Colon (tissue), 2 donors: ENCODE measurements at regions not wholly inside any gene's neighbourhood (a gene's known extent, or its start where the extent isn't known, plus 50 kb on each side); places are given as distances from the start of the nearest gene placed in this dataset.

Source experiments
- FAIRE-seq: peaks from 2 replicates; lab custom pipeline; 2012; peaks lifted over from hg19 to GRCh38; lab: Jason Lieb, UNC
- donor health status: control.
- donor health status: control.

DNA sequence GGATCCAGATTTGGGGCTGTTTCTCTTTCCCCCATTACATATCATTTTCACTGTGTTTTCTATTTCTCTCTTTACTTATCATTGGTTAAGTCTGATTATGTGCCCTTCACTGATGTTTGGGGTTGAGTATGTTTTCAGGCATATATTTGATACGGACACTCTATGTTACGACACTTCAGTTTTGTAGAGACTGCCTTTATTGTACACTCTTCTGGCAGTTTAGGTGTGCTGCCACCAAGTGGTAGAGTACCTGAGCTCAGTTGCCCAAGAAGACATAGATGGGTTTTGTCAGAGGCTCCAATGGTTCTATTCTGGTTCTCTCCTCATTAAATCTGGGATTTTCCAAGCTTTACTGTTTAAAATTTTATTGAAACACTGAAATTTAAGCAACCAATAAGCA, 255.0 kb upstream of the ROPN1 start:
- FAIRE-seq: no peak

DNA sequence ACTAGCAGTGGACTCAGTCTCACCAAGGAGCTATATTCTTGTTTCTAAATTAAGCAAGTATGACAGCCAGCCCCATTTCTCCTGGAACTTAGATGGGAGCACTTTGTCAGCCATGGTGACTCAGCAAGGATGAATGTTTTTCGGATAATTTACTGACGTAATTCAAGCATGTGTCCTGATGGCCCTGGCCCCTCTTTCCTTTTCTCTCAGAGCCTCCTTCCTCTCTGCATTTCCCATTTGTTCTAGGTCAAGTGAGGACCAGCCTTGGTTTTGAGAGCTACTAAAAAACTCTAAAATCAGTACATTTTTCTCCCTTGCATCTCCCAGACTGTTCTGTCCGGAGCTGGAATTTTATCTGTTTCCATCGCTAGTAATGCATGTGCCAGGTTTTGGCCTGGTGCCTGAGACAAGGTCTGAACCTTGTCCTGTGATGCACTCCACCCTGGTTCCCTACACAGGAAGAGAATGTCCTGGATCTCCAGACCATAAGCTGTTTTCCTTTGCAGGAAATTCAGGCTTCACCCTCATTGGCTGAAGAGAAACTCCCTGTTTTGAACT, 256.6 kb upstream of the ROPN1 start:
- FAIRE-seq: no peak

DNA sequence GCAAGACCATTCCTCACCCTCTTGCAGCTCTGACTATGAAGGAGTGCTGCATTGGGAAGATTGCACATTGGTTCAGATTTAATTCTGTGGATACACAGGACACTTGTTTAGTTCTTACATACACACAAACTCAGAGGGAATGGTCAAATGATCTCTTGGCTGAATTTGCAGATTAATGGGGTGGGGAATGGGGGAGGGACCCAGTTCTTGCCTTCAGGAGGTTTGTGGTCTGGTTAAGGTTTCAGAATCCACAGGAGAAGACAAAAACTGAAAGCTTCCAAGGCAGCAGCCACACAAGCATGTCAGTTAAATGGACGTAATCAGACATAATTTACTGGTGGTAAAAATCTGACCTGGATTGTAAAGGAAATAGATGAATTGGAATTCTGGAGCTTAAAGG, 257.1 kb upstream of the ROPN1 start:
- FAIRE-seq: no peak

DNA sequence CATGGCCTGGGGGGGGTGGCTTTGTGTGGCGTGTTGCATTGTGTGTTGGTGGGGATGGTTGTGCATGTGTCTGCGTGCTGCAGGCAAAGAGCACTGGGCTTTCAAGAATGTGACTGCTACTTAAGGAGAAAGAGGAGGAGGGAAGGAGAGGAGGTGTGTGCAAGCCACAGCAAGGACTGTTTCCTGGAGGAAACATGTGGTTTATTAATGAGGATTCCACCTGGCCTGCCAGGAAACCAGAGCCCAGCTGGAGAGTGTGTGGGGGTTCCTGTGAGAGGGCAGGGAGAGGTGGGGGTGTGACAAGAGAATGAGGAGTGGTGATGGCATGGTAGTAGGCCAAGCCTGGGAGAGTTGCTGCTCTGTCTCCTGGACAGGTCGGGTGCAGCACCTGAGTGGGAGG, 258.1 kb upstream of the ROPN1 start:
- no peak for FAIRE-seq

DNA sequence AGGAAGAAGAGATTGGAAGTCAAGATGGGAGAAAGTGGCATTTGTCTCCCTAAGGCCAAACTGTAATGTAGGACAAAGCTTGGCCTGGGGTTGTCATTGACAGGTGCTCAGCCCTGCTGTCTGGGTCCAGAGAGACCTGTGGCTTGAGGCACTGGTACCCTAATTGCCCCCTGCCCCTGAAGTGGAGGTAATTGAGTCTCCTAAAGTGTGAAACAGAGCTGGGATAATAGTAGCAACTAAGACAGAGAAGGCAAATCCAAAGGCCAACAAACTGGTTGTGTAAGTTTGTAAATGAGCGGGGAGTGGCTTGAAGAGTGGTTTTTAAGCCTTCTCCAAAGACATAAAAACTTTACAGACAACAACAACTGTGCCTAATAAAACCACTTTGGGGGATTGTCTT, 264.2 kb upstream of the ROPN1 start:
- no peak for FAIRE-seq

DNA sequence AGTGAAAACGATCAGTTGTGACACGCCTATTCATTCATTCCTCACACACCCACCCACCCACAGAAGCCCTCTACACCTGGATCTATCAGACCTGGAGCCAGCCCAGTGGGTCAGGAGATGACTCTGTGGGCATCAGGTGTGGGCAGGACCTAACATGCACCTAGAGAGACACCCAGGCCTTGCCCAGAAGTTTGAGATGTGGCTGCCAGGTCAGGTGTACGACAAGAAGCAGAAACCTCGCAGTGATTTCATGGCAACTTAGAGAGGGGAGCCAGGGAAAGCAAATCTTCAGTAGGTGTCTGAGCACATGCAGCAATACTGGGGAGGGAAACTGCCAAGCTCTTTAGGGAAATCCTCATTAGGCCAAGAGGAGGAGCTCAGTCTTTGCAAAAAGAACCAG, 264.7 kb upstream of the ROPN1 start:
- FAIRE-seq: no peak

DNA sequence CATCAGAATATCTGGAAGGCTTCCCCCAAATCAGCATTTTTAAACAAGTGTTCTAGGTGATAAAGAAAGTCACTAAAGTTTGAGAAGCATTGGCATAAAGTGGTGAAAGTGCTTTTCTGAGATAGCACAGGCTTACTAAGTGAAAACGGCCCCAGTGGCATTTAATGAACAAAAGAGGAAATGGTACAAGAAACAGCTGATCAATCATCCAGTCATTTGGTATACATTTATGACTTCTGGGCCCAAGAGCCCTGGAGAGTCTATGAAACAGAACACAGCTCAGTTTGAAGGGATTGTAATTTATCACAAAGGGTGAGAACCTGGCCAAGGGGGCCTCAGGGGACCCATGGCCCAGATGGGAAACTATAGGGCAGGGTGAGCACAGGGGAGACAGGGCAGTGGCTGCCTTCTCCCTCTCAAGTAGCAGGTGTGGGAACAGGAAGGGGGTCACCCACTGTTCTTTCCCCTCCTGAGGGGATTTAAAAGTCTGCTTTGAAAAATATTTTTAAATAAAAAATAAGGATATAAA, 265.5 kb upstream of the ROPN1 start:
- no peak for FAIRE-seq

DNA sequence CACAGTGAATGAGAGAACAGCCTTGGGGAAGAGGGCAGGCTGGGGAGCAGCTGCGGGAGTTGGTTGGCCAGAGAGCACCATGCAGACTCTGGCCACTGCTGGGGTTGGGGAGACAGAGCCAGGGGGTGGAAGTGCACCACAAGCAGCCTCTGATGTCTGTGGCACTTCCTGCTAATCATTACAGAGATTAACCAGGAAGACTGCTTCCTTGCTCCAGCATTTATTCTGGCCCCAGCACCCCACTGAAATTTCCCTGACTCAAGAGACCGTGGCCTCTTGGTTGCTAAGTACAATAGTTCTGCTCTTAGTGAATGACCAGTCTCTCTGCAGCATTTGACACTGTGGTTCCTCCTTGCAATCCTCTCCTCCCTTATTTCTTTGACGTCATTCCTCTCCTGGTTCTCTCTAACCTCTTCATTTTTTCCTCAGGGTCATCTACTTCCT, 266.2 kb upstream of the ROPN1 start:
- FAIRE-seq: no peak

DNA sequence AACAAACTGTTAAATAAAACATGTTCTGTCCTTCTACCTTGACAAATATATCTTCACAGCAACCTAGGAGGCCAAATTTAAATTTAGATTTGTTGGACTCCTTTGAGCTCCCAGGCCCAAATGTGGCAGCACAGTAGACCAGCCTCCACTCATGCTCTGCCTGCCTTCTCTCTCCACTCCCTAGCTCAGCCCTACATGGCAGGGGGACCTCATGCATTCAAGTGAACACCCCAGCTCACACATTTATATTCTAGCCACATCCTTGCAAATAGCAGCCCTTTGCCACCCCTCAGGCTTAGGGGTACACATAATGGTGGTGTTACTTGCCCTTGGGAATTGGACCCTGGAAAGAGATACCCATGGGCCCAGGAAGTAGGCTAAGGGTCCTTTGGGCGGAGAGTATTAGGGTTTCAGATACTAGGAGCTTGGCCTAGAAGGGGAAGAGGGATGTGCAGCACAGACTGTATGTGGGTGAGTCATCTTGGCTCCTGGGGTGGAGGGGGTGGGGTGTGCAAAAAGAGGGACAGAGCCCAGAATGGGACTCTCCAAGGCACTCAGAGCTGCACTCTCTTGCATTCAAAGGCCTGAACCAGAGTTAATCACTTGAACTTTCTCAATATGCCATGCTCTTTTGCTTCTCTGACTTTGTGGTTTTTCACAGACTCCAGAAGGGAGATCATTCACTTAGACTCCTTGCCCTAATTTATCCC, 268.4 kb upstream of the ROPN1 start:
- FAIRE-seq: no peak

DNA sequence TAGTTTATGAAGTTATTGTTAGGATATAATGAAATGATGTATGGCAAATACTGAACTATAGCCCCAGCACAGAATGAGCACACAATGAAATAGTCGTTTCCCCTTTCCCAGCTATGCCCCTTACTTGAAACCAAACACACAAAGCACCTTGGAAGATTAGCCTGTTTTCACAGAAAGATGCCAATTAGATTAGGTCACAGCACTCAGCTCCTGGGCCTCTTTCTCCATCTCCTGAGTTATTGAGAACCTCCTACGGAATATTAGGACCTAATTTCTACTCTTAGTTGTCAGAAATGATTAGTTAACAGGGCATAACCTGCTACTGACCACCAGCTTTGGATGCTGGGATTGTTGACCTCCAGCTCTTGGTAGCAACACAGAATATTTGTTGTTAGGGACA, 269.4 kb upstream of the ROPN1 start:
- FAIRE-seq: no peak

DNA sequence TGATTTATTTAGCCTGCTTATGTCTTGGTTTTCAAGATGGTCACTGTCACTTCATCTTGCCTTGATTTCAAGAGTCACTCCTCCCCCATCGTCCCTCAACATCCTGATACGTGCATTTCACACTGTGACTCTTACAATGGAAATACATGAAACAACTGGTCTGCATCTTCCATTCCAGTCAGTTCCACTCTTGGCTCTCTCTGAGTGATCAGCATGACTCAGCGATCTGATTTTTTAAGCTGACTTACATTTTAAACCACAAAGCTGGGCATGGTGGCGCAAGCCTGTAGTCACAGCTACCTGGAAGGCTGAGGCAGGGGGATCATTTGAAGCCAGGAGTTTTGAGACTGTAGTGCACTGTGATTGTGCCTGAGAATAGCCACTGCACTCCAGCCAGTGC, 271.2 kb upstream of the ROPN1 start:
- no peak for FAIRE-seq

DNA sequence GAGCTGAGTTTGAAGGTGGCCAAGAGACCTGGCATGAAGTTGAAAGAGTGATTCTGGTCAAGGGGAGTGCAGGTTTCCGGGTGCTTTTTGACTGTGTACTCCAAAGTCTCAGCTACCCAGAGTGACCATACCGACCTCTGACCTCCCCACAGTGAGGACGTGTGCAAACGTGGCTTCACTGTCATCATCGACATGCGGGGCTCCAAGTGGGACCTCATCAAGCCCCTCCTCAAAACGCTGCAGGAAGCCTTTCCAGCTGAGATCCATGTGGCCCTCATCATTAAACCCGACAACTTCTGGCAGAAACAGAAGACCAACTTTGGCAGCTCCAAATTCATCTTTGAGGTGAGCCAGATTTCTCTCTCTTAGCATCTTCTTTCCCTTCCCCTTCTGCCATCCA, 272.4 kb upstream of the ROPN1 start:
- no peak for FAIRE-seq

DNA sequence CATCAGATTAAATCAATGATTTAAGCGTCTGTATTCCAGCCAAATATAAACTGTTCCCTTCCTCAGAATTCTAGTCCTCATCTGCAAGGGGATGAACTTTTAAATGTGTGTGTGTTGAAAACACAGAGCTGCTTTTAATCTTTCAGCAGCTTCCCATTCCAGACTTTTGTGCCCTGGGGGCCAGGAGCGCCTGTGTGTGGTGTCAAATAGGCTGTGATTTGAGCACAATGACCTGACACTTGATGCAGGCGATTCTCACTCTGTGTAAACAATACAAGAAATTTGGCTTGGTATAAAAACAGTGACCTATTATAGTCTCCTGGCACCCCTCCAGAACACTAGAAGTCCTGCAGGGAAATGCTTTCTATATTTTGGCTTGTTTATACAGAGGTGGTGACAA, 274.6 kb upstream of the ROPN1 start:
- FAIRE-seq: no peak

DNA sequence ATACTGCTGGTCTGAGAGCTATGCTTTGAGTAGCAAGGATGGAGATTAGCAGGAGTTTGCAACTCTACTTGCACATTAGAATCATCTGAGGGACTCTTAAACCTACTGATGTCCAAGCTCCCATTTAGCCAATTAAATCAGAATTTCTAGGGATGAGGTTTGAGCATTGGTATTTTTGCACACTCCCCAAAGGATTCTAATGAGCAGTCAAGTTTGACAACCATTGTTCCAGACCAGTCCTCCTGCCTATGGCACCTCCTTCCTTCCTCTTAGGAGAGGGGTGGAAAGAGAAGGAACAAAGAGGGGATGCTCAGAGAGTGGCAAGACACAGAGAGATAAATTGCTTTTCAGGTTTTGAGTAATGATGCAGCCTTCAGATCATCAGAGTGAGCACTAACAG, 275.5 kb upstream of the ROPN1 start:
- FAIRE-seq: no peak

DNA sequence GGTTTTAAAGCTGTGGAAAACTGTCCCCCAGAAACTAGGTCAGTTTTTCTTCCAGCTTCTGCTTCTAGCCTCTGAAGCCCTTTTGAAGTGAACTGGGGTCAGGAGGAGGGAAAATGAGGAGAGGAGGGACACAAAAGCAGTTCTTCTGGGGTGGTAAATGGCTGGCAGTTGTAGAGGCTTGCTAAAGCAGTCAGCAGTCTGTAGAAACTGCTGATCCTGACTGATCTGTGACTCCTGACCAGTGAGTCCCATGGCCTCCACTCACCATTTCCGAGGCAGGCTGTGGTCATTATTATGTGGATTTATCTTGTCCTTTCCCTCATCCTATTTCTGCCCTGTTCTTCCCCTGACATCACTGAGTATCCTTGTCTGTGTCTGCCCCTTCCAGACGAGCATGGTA, 276.4 kb upstream of the ROPN1 start:
- FAIRE-seq: no peak

DNA sequence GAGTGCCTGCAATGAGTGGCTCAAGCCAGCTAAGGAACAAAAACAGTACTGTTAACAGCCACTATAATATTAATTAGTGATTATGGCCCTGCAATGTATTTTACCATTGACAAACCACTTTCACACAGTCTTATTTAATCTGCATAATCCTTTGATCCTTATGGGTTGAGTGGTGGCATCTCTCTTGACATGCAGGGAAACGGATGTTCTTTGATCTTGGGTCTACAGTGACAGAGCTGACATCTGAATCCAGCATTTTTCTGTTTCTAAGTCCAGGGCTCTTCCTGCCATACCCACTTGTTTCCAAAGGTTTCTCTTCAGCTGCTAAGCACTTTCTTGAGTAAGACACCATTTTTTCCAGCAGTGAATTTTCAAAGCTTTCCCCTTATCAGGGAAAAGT, 277.7 kb upstream of the ROPN1 start:
- no peak for FAIRE-seq

DNA sequence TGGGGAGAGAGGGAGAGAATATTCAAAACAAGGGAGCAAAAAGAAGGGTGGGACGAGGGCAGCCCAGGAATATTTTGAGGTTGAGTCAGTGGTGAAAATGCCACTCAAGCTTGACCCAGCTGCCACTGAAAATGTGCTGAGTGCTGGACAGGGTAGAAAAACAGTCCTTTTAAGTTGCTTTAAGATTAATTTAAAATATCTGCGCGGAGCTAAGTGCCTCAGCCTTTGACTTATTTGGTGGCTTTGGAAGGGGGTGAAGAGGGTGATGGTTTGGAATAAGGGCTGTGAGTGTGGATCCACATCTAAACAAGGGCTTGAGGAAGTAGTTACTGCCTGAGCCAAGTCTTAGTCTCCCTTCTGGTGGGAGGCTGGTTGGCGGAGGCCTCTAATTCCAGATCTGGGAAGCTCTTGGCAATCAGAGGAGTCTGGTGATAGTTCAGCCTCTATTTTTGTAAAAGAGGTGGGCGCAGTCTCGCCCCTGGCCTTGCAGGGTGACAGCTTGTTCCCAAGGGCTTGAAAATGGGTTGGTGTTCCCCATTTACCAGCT, 280.8 kb upstream of the ROPN1 start:
- FAIRE-seq: no peak

DNA sequence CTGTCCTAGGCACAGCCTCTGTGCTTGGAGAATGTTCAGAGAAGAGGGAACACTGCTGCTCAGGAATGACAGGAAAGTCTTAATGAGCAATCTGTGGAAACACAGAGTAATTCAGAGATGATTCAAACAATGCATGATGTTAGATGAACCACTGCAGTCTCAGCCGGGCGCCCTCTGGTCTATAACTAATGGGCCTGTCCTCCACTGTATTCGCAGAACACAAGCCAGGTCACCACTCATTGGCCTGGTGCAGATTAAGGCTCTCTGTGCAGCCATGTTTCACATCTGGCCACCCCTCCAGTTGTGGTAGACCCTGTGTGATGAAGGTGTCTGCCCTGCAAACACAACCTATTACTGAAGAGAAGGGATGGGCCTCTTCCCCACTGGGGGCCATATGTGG, 281.7 kb upstream of the ROPN1 start:
- no peak for FAIRE-seq

DNA sequence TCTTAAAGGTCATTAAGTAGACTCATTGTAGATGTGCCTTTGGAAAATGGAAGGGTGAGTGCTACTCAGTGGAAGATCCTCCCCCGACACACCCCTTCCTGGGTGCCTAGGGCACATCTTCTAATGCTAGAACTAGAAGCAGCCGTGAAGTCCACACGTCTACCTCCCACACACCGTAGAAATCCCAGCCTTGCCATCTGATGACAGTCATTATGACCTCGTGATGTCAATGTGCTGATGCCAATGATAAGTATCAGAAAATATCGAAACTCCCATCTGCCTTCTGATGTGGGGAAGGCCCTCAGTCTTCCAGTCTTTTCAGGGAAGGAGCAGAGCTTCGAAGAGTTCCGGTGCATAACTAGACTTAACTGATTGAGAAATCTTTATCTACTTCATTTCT, 282.1 kb upstream of the ROPN1 start:
- FAIRE-seq: no peak

DNA sequence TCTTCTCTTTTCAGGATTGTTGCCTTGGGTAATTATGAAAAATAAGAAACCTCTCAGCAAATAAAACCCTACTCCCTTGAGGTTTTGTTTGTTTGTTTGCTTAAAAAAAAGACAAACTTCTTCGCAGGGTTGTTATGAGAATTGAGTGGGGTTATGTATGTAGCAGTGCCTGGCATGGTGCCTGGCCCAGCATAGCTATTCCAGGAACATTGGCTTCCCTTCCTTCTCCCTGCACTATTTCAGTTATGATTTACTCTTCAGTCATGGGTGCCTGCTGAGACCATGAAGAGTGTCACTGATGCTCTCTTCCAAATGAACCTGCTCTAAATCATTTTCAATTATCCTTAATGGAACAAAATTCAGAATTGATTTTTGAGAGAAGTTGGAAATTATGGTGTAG, 283.5 kb upstream of the ROPN1 start:
- FAIRE-seq: no peak

DNA sequence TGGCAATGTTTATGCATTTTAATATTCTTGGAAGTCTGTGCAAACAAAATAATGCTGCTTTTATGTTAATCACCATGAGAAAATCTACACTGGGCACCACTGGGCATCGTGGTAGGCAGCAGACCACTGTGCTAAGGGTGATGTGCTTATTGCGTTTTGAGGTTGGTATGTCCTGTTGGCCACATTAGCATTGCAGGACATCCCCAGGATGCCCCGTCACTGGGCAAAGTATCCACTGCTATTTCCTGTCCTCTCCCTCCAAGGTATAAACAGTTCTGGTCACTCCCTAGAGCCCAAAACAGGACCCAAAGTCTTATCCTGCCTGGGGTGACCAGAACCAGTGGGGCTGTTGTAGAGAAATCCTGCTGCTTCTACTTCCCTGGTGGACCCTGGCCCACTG, 284.2 kb upstream of the ROPN1 start:
- FAIRE-seq: no peak

DNA sequence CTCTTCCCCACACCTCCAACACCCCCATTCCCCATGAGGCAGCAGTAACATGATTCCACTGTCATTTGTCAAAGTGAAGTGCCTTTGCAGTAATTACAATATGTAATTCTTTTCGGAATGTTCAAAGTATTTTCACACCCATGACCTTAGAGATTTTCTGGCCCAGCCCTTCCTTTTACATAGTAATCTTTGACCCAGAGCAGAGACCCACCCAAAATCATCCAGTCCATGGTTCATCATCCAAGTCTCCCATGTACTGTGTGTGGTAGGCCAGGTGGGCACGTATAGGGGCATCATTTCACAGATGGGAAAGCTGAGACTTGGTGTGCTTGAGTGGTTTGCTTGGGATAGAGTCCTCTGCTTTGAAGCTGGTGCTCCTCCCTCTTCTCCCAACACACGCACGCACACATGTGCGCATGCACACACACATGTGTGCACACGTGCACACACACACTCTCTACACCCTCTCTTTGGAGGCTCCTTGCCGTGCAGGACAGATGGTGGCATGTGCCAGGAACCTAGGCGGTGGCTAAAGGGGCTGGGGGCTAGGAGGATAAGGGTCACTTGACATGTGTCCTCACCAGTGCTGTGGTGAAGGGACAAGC, 284.7 kb upstream of the ROPN1 start:
- FAIRE-seq: no peak

DNA sequence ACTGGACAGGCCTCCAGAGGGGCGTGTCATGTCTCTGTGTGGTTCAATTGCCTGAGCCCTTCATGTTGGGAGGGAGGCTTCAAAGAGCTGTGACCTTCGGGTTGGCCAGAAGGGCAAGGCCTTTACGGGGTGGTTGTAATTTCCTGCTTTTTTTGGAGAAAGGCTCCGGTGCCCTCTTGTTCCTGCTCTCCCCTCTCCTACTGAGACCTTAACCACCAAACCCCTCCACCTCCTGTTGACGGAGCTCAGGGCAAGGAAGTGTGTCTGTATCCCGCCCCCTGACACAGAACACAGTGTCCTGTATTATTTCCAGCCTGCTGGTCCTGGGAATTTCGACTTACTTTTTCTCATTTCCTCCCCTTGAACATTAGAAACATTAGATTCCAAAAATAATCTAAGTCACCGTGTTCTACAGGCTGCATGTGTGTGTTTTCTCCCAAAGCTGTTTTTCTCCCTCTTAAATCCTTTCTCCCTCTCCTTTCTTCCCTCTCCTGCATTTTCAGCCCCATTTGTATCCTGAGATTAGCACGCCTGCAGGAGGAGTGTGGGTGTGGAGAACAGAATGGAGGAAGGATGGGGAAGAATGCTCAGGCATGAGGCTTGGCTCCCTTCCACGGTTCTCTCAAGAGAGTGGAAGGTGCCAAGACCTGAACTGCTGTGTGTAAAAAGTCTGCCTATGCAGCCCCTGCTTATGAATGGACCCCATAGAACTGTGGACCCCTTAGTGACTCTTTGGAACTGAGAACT, 285.4 kb upstream of the ROPN1 start:
- FAIRE-seq: no peak
